ENCODE measurements at regions not wholly inside any gene's neighbourhood (a gene's known extent, or its start where the extent isn't known, plus 50 kb on each side); places are given as distances from the start of the nearest gene placed in this dataset.
"Not testable (repeated sequence)": the region's sequence is repeated elsewhere in the genome, so short reads cannot be mapped to it uniquely, and the experiment has no call there.

- DNase-seq (ENCODE audit: low read depth) = peak; percentile 90
These were observed 306.8 kb upstream of the FOXQ1 start for GRCh38 chr6:1004885-1005630.

- DNase-seq (ENCODE audit: low read depth) = no peak
These were observed 308.3 kb upstream of the FOXQ1 start for GRCh38 chr6:1003394-1004160.

GRCh38 chr6:1002989-1003388, 308.9 kb upstream of the FOXQ1 start:
- no peak for DNase-seq (ENCODE audit: low read depth)

- no peak for DNase-seq (ENCODE audit: low read depth)
These were observed 308.9 kb upstream of the EXOC2 start for GRCh38 chr6:1001655-1002349.

GRCh38 chr6:999552-999951, 306.6 kb upstream of the EXOC2 start:
- DNase-seq (ENCODE audit: low read depth) = no peak

- no peak for DNase-seq (ENCODE audit: low read depth)
These were observed 305.6 kb upstream of the EXOC2 start for GRCh38 chr6:998551-998950.

- no peak for DNase-seq (ENCODE audit: low read depth)
These were observed 303.4 kb upstream of the EXOC2 start for GRCh38 chr6:996271-996852.

GRCh38 chr6:991192-991591, 298.3 kb upstream of the EXOC2 start:
- no peak for DNase-seq (ENCODE audit: low read depth)

- no peak for DNase-seq (ENCODE audit: low read depth)
These were observed 291.1 kb upstream of the EXOC2 start for GRCh38 chr6:984031-984430.

- DNase-seq (ENCODE audit: low read depth) = peak; percentile 13
These were observed 286.2 kb upstream of the EXOC2 start for GRCh38 chr6:978937-979685.

GRCh38 chr6:977226-977625, 284.3 kb upstream of the EXOC2 start:
- not testable (repeated sequence) for DNase-seq (ENCODE audit: low read depth)

GRCh38 chr6:971981-972640, 279.2 kb upstream of the EXOC2 start:
- peak; percentile 80 for DNase-seq (ENCODE audit: low read depth)

- no peak for DNase-seq (ENCODE audit: low read depth)
These were observed 275.9 kb upstream of the EXOC2 start for GRCh38 chr6:968791-969190.

GRCh38 chr6:967701-968100, 274.8 kb upstream of the EXOC2 start:
- no peak for DNase-seq (ENCODE audit: low read depth)

- DNase-seq (ENCODE audit: low read depth) = no peak
These were observed 272.4 kb upstream of the EXOC2 start for GRCh38 chr6:965343-965742.

- DNase-seq (ENCODE audit: low read depth) = no peak
These were observed 270.5 kb upstream of the EXOC2 start for GRCh38 chr6:963456-963855.

GRCh38 chr6:961407-961960, 268.5 kb upstream of the EXOC2 start:
- DNase-seq (ENCODE audit: low read depth) = no peak

GRCh38 chr6:960356-960755, 267.4 kb upstream of the EXOC2 start:
- peak; percentile 30 for DNase-seq (ENCODE audit: low read depth)

GRCh38 chr6:958488-958887, 265.5 kb upstream of the EXOC2 start:
- peak; percentile 98 for DNase-seq (ENCODE audit: low read depth)

- DNase-seq (ENCODE audit: low read depth) = no peak
These were observed 258.7 kb upstream of the EXOC2 start for GRCh38 chr6:951399-952181.

Measured in M059J (cell line).